Adrenal gland (tissue), 5 donors: ENCODE measurements at regions not wholly inside any gene's neighbourhood (a gene's known extent, or its start where the extent isn't known, plus 50 kb on each side); places are given as distances from the start of the nearest gene placed in this dataset.

ENCODE experiments used
- POLR2A ChIP-seq, 2 donors: fragments of 450-650 bp; IDR thresholded peaks; one replicate each; pipeline ENCODE4 v1.6.1; 2017; ENCODE audit warnings: antibody characterized with exemption in 2 of 2, mild to moderate bottlenecking in 2 of 2, moderate library complexity in 1 of 2
- TF ChIP-seq, protein P1 (sequence below), 6 experiments: fragments of 450-650 bp in 4 of 6; fragments of 200-600 bp in 2 of 6; sonication (generic) in 1 of 6; IDR thresholded peaks; 1 replicate in 5 of 6; 2 replicates in 1 of 6; pipeline versions ENCODE4 v1.5.1 to v1.8.0; 2016 to 2021; ENCODE audit warnings: antibody characterized with exemption in 6 of 6, mild to moderate bottlenecking in 2 of 6, moderate library complexity in 1 of 6
- donor health status: DM: no; HTN: no; CAD: no.

DNA sequence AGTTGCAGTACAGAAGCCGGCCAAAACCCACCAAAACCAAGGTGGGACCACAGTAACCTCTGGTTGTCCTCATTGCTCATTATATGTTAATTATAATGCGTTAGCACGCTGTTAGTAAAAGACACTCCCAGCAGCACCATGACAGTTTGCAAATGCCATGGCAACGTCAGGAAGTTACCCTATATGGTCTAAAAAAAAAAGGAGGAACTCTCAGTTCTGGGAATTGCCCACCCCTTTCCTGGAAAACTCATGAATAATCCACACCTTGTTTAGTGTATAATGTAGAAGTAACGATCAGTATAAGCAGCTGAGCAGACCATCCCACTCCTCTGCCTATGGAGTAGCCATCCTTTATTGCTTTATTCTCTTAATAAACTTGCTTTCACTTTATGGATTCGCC, 148.6 kb upstream of the EXOC2 start:
- TF ChIP-seq POLR2A (IDR thresholded peaks at IDR 0.05): no peak
- TF ChIP-seq, protein P1, sequence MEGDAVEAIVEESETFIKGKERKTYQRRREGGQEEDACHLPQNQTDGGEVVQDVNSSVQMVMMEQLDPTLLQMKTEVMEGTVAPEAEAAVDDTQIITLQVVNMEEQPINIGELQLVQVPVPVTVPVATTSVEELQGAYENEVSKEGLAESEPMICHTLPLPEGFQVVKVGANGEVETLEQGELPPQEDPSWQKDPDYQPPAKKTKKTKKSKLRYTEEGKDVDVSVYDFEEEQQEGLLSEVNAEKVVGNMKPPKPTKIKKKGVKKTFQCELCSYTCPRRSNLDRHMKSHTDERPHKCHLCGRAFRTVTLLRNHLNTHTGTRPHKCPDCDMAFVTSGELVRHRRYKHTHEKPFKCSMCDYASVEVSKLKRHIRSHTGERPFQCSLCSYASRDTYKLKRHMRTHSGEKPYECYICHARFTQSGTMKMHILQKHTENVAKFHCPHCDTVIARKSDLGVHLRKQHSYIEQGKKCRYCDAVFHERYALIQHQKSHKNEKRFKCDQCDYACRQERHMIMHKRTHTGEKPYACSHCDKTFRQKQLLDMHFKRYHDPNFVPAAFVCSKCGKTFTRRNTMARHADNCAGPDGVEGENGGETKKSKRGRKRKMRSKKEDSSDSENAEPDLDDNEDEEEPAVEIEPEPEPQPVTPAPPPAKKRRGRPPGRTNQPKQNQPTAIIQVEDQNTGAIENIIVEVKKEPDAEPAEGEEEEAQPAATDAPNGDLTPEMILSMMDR (IDR thresholded peaks at IDR 0.05): no peak
